ENCODE measurements at regions not wholly inside any gene's neighbourhood (a gene's known extent, or its start where the extent isn't known, plus 50 kb on each side); places are given as distances from the start of the nearest gene placed in this dataset.
"Not testable (repeated sequence)": the region's sequence is repeated elsewhere in the genome, so short reads cannot be mapped to it uniquely, and the experiment has no call there.

DNA sequence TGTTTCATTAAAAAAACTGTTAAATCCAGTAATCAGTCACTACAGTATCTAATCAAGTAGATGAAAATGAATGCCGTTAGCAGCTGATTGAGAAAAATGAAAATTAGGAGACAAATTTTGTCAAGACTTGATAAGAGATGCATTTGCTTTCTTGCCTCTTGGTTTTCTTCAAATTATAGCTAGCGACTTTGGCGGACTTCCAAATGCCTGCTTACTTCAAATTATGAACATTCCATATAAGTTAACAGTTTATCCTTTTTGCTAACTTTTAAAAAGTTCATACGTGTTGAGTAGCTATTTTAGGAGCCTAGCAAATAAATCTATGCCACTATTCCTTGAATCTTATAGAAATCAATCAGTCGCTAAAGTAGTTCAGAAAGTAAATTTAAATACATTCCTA, 58.8 kb downstream of the PPP4R3C start:
- DNase-seq = no peak

DNA sequence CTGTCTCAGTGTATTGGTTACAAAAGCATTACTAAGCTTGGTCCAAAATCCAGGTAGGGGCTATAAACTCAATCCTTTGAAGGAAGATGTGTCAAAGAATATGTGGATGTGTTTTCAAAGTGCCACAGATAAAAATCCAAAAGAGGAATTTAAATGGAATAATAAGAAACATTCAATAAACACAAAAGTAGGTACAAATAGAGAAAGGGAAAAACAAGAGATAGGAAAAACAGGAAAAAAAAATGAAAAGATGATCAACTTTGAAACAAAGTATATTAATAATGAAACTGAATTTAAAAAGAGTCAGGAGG, 64.0 kb downstream of the PPP4R3C start:
- no peak for DNase-seq

DNA sequence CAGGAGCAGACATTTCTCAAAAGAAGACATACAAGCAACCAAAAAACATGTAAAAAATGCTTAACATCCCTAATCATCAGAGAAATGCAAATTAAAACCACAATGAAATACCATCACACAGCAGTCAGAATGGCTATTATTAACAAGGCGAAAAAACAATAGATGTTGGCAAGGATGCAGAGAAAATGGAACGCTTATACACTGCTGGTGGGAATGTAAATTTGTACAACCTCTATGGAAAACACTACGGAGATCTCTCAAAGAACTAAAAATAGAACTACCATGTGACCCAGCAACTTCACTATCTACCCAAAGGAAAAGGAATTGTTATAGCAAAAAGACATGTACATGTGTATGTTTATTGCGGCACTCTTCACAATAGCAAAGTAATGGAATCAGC, 71.5 kb downstream of the PPP4R3C start:
- no peak for DNase-seq

- no peak for DNase-seq
These were observed 81.7 kb downstream of the PPP4R3C start for GRCh38 chrX:27381419-27381818.

GRCh38 chrX:27380163-27380845, 82.8 kb downstream of the PPP4R3C start:
- no peak for DNase-seq

DNA sequence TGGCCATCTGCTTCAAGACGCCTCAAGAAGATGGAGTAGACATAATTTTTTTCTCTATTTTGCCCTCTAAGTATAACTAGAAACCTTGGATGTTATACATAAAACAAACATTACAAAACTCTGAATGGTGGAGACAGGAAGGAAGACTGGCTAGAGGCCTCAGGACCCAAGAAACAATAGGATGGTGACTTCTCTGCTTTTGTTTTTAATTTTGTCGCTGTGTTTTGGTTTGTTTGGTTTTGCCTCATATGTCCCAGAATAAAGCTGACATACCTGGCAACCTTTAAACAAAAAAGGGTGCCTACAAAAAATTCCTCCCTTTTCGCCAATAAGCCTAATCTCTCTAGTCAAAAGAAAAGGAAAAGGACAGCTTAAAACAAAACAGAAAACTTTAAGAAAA, 109.1 kb downstream of the PPP4R3C start:
- DNase-seq = no peak

- no peak for DNase-seq
These were observed 112.7 kb downstream of the PPP4R3C start for GRCh38 chrX:27350476-27350875.

GRCh38 chrX:27336466-27337091, 126.6 kb downstream of the PPP4R3C start:
- peak; percentile 11 to 48 for DNase-seq

GRCh38 chrX:27321632-27322031, 141.5 kb downstream of the PPP4R3C start:
- DNase-seq = no peak

- no peak for DNase-seq
These were observed 153.7 kb downstream of the PPP4R3C start for GRCh38 chrX:27309406-27309805.

DNA sequence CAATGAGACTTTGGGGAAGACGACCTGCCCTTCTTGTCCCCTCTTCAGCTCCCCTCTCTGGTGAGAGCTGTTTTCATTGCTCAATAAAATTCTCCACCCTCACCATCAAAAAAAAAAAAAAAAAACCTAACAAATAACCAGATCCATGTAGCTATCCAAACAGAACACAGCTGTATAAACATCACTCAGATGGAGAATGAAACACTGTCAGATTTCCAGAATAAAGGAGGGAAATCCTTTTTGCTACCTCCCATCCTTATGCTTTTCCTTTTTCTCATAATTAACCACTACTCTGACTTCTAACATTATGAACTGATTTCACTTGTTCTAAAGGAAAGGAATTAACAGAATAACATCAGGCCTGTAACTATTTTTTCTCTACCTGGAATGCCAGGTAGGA, 155.6 kb downstream of the PPP4R3C start:
- DNase-seq = no peak

DNA sequence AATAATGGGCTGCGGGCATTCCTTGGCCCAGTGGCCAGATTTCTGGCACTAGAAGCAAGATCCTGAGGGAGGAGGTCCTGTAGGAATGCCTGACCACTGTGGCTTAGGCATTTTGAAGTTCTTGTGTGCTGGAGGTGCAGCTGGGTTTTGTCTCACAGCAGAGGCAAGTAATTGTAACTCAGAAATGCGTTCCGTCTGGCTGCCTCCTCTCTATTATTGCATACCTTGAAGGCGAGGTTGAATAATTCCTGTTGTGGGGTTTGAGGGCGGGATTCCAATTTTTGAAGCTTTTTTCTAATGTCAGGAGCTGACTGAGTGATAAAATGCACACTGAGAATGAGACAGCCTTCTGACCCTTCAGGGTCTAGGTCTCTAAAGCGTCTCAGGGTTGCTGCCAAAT, 170.6 kb downstream of the PPP4R3C start:
- not testable (repeated sequence) for DNase-seq

GRCh38 chrX:27276751-27277150, 186.4 kb downstream of the PPP4R3C start:
- no peak for DNase-seq

- DNase-seq = no peak
These were observed 208.5 kb downstream of the PPP4R3C start for GRCh38 chrX:27254656-27255055.

DNA sequence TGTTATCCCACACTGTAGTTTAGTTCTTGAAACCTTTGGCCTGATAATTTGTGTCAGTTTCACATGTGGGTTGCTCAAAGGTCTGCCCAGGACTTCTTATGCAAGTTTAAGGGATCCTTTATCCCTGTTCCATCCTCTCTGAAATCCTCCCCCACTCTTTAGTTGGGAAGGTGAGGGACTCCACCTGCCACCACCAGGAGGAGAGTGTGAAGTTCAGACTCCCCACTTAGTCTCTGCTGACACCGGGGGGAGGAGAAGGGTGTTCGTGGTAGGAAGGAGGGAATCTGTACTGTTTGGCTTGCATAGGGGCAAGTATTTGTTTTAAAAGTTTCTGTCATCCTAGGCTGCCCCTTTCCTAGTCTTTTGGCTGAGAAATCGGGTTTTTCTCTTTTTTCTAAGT, 211.8 kb downstream of the PPP4R3C start:
- no peak for DNase-seq

DNA sequence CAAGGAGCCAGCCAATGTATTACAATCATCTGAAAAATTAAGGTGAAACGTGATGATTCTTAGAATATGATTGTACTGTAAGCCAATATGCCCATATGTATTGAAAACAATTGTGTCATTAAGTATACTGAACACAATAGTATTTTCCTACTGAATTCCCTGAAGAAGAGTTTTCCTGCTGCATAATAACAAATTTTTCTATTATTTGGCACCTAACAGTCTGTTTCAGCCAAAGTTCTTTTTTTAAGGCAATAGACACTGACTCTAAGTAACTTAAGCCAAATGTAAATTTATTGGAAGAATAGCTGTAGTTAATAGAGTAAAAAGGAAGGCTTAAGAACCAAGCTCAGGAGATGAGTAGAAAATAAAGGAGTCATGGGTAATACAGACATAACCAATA, 220.6 kb downstream of the PPP4R3C start:
- no peak for DNase-seq

DNA sequence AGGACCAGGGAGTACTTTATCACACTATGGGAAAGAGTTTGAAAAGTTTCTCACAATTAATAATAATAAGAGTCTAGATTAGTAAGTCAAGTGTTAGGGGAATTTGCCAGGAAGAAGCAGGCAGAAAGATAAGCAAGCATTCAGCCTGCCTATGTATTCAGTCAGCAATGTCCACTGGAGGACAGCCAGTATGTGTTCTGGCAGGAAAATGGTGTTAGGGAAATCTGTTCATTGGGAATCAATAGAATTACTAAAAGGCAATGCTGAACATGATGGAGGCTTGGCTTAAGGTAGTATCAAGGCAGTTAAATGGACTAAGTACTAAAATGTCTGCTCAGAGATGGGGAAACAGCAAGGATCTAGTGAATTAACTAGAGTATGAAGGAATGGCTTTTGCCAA, 221.2 kb downstream of the PPP4R3C start:
- no peak for DNase-seq

GRCh38 chrX:27240042-27240441, 223.1 kb downstream of the PPP4R3C start:
- DNase-seq = not testable (repeated sequence)

DNA sequence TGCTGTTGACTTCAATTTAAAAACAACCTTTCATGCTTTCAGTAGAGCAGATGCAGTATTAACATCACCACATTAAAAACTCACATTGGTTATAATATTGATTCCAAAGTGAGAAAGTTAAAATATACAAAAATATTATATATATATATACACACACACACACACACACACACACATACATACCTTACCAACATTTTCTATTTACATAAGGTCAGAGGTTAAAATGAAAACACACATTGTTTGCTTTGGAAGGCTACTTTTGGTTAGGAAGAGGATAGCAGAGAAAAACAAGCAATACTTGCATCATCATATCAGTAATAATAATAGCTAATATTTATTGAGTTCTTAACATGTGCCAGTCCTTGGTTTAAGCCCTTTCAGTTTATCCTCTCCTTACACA, 226.5 kb downstream of the PPP4R3C start:
- no peak for DNase-seq

- DNase-seq = no peak
These were observed 233.4 kb downstream of the PPP4R3C start for GRCh38 chrX:27229721-27230120.

DNA sequence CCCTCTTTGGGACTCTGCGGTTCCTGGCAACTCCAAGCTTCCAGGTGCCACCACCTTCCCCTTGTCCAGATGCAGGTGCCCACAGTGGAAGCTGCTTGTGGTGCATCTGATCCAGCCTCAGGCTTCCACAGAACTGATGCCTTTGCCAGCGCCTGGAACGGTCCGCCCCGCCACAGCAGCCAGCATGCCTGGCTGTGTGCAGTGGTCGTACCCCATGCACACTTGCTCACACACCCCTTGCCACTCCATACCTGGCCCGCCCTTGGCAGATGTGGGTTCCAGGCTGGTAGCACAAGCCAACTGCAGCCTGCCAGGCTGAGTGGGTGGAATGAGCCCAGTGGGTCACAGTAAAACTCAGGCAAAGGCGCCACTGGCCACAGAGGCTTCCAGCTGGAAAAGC, 240.5 kb downstream of the PPP4R3C start:
- no peak for DNase-seq

GRCh38 chrX:27186671-27187070, 276.5 kb downstream of the PPP4R3C start:
- DNase-seq = peak; percentile 0 to 35

DNA sequence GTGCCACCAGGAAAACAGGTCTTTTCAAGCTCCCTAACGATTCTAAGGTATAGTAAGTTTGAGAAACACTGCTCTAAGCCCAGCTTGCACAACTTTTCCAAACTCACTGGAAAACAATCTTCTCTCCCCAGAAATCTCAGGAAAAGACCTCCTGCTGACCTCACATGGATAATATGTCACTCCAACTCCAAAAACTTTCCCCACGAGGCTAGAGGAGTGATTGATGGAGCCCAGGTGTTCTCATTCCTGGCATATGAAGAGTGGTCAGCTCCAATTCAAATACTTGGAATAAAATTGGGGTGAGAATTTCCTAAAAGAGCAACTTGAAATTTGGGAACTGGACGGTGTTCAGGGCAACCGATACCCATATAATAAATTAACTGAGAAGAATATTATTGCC, 299.9 kb downstream of the PPP4R3C start:
- no peak for DNase-seq

- no peak for DNase-seq
These were observed 300.6 kb downstream of the PPP4R3C start for GRCh38 chrX:27162496-27162895.

DNA sequence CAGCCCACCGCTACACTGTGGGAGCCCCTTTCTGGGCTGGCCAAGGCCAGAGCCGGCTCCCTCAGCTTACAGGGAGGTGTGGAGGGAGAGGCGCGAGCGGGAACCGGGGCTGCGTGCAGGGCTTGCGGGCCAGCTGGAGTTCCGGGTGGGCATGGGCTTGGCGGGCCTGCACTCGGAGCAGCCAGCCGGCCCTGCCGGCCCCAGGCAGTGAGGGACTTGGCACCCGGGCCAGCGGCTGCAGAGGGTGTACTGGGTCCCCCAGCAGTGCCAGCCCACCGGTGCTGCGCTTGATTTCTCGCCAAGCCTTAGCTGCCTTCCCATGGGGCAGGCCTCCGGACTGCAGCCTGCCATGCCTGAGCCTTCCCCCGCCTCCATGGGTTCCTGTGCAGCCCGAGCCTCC, 306.2 kb downstream of the PPP4R3C start:
- DNase-seq = not testable (repeated sequence)

Data from stimulated activated CD4-positive, alpha-beta T cell treated with anti-CD3 and anti-CD28 coated beads, Interleukin-2, amount 100 ng/mL, for 48 hours (primary cell).